GM12873 (cell line): ENCODE measurements at regions not wholly inside any gene's neighbourhood (a gene's known extent, or its start where the extent isn't known, plus 50 kb on each side); places are given as distances from the start of the nearest gene placed in this dataset.

Experiments used
- CTCF ChIP-seq: IDR thresholded peaks from 2 replicates; pipeline ENCODE4 v1.5.1; 2012; ENCODE audit warnings: low read depth, mild to moderate bottlenecking, moderate library complexity, low read length, control low read depth; ENCODE audit not compliant: insufficient read depth; ENCODE audit errors: missing control alignments

DNA sequence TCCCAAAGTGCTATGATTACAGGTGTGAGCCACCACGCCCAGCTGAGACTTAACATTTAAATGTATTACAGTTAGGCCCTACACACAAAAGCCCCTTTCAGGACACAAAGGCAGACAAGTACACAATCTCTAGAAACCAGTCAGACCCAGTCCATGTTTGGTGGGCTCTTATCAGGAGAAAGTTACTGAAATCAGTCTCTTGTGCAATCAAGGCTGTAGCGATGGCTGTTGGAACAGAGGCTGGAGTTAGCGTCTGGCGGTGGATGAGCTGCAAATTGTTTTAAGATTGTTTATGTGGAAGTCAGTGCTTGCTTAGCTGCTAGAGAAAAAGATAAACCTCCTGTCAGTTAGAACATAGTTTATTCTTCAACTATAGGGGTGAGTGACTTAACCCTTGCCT is 89.5 kb upstream of the SNRPN start:
- no peak for TF ChIP-seq CTCF

GRCh38 chr15:24877174-24877573 is 77.6 kb upstream of the SNRPN start:
- no peak for TF ChIP-seq CTCF

- TF ChIP-seq CTCF: no peak
Observed at GRCh38 chr15:24878153-24878552, 76.6 kb upstream of the SNRPN start.

DNA sequence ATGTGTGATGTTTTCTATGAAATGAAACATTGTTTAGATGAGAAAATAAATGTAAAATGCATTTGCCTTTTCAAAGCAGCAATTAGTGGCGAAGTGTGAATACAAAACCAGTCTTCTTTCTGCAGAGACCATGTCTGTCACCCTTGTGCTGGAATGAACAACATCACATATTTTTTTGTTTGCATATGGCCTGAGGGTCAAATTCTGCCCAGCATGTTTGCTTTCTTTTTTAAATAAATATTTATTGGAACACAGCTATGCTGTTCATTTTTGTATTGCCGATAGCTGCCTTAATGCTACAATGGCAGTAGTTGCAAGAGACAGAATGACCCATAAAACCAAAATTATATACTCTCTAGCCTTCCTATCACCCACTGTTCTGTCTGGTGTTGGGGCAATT is 75.3 kb upstream of the SNRPN start:
- no peak for TF ChIP-seq CTCF

GRCh38 chr15:24880663-24881062 is 74.1 kb upstream of the SNRPN start:
- TF ChIP-seq CTCF: no peak

DNA sequence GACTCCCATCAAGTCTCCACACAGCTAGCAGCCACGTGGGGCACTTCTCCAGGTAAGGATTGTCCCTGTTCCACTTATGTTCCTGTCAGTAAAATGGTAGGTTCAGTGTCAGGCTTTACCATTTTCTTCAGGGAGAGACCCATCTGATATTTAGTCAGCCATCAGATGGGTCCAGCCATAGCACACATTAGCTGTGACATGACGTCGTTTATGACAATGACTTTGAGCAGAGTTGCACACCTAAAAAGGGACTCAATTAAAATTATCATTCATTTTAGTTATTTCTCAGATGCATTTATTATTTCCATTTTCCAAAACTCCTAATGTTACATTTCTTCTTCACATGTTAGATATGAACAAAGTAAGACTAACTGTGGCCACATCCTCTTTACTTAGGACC is 68.2 kb upstream of the SNRPN start:
- no peak for TF ChIP-seq CTCF

DNA sequence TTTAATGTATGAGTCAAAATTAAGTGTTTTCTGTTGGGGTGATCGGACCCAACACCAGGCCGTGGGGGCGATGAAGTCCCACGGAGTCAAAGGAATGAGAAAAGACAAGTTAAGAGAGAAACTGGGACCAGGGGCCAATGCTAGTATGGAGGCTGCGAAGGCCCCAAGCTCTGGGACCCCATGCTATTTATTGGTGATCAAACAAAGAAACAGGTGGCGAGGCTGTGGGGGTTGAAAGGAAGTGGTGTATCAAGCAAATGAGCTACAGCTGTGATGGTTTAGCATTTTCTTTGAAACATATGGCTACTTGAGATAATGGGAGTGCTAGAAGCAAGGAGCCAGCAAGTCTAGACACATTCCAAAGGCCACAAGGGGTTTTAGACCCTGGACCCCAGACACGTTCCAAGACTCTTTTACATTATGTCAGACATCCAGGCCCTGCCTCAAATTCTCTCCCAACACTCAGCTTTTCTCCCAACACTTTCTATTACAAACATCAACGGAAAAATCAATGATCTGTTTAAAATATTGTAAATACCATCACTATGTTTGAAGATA is 56.0 kb upstream of the SNRPN start:
- no peak for TF ChIP-seq CTCF

GRCh38 chr15:24899367-24899766 is 55.4 kb upstream of the SNRPN start:
- no peak for TF ChIP-seq CTCF
